ENCODE measurements at regions not wholly inside any gene's neighbourhood (a gene's known extent, or its start where the extent isn't known, plus 50 kb on each side); places are given as distances from the start of the nearest gene placed in this dataset.
A peak's percentile ranks its signal among the peaks of the same experiment; 100 is the strongest.
"Not testable (repeated sequence)": the region's sequence is repeated elsewhere in the genome, so short reads cannot be mapped to it uniquely, and the experiment has no call there.

GRCh38 chr4:3875466-3875865 is 109.3 kb downstream of the ADRA2C start:
- DNase-seq (ENCODE audit: low read depth in 6 of 9, low spot score in 9 of 9): no peak
- 84% methylated on average over 4 of the region's 4 CpGs for WGBS
- H3K27me3 ChIP-seq (ENCODE audit: control insufficient read depth in 2 of 2, insufficient read depth in 1 of 2, low read length in 1 of 2): peaks cover 22 to 66% of the 10 kb centered on the region in 2 donors

GRCh38 chr4:3876057-3876845 is 110.1 kb downstream of the ADRA2C start:
- Histone ChIP-seq H3K27me3 (ENCODE audit: control insufficient read depth in 2 of 2, insufficient read depth in 1 of 2, low read length in 1 of 2) (peaks cover 23 to 61% of the 10 kb centered on the region in 2 donors), H3K4me1 (ENCODE audit: control insufficient read depth in 2 of 2, insufficient read depth in 2 of 2, low read length in 2 of 2) (peaks cover 0 to 13% of the 10 kb centered on the region in 2 donors)
- not testable (repeated sequence) for H3K9me3 ChIP-seq (ENCODE audit: control insufficient read depth in 2 of 2, insufficient read depth in 1 of 2, low read length in 1 of 2); H3K27ac ChIP-seq (ENCODE audit: low read depth in 1 of 2, low read length in 1 of 2); H3K36me3 ChIP-seq (ENCODE audit: control insufficient read depth in 2 of 2, insufficient read depth in 2 of 2, low read length in 1 of 2); DNase-seq (ENCODE audit: low read depth in 6 of 9, low spot score in 9 of 9); H3K4me3 ChIP-seq (ENCODE audit: low read length in 2 of 2)
- 83% methylated on average over 18 of the region's 24 CpGs for WGBS

More at GRCh38 chr4:3875466-3875865, 109.3 kb downstream of the ADRA2C start:
- Histone ChIP-seq H3K9me3 (ENCODE audit: control insufficient read depth in 2 of 2, insufficient read depth in 1 of 2, low read length in 1 of 2) (peaks cover 0 to 2% of the 10 kb centered on the region in 2 donors), H3K27ac (ENCODE audit: low read depth in 1 of 2, low read length in 1 of 2) (no peak overlapping the region), H3K4me1 (ENCODE audit: control insufficient read depth in 2 of 2, insufficient read depth in 2 of 2, low read length in 2 of 2) (peaks cover 0 to 17% of the 10 kb centered on the region in 2 donors), H3K4me3 (ENCODE audit: low read length in 2 of 2) (no peak overlapping the region), H3K36me3 (ENCODE audit: control insufficient read depth in 2 of 2, insufficient read depth in 2 of 2, low read length in 1 of 2) (no peaks in the 10 kb centered on the region)

- H3K4me1 ChIP-seq (ENCODE audit: control insufficient read depth in 2 of 2, insufficient read depth in 2 of 2, low read length in 2 of 2): peaks cover 0 to 10% of the 10 kb centered on the region in 2 donors
- DNase-seq (ENCODE audit: low read depth in 6 of 9, low spot score in 9 of 9): no peak
- peaks cover 19 to 52% of the 10 kb centered on the region in 2 donors for H3K27me3 ChIP-seq (ENCODE audit: control insufficient read depth in 2 of 2, insufficient read depth in 1 of 2, low read length in 1 of 2)
- H3K4me3 ChIP-seq (ENCODE audit: low read length in 2 of 2): no peak overlapping the region
- peaks cover 0 to 2% of the 10 kb centered on the region in 2 donors for H3K9me3 ChIP-seq (ENCODE audit: control insufficient read depth in 2 of 2, insufficient read depth in 1 of 2, low read length in 1 of 2)
- no peak overlapping the region for H3K27ac ChIP-seq (ENCODE audit: low read depth in 1 of 2, low read length in 1 of 2)
- no peaks in the 10 kb centered on the region for H3K36me3 ChIP-seq (ENCODE audit: control insufficient read depth in 2 of 2, insufficient read depth in 2 of 2, low read length in 1 of 2)
Observed at GRCh38 chr4:3877236-3877635, 111.1 kb downstream of the ADRA2C start.

- Histone ChIP-seq H3K4me3 (ENCODE audit: low read length in 2 of 2) (no peak overlapping the region), H3K27ac (ENCODE audit: low read depth in 1 of 2, low read length in 1 of 2) (no peak overlapping the region), H3K36me3 (ENCODE audit: control insufficient read depth in 2 of 2, insufficient read depth in 2 of 2, low read length in 1 of 2) (no peaks in the 10 kb centered on the region), H3K27me3 (ENCODE audit: control insufficient read depth in 2 of 2, insufficient read depth in 1 of 2, low read length in 1 of 2) (peaks cover 13 to 46% of the 10 kb centered on the region in 2 donors), H3K9me3 (ENCODE audit: control insufficient read depth in 2 of 2, insufficient read depth in 1 of 2, low read length in 1 of 2) (peaks cover 0 to 2% of the 10 kb centered on the region in 2 donors), H3K4me1 (ENCODE audit: control insufficient read depth in 2 of 2, insufficient read depth in 2 of 2, low read length in 2 of 2) (peaks cover 0 to 10% of the 10 kb centered on the region in 2 donors)
- DNase-seq (ENCODE audit: low read depth in 6 of 9, low spot score in 9 of 9): no peak
- 97% methylated on average over 1 of the region's 1 CpG for WGBS
Observed at GRCh38 chr4:3877868-3878267, 111.7 kb downstream of the ADRA2C start.

- no peak for DNase-seq (ENCODE audit: low read depth in 6 of 9, low spot score in 9 of 9)
- H3K27ac ChIP-seq (ENCODE audit: low read depth in 1 of 2, low read length in 1 of 2): no peak overlapping the region
- 93% methylated on average over 2 of the region's 2 CpGs for WGBS
- H3K4me3 ChIP-seq (ENCODE audit: low read length in 2 of 2): no peak overlapping the region
- peaks cover 0 to 2% of the 10 kb centered on the region in 2 donors for H3K9me3 ChIP-seq (ENCODE audit: control insufficient read depth in 2 of 2, insufficient read depth in 1 of 2, low read length in 1 of 2)
- peaks cover 0 to 10% of the 10 kb centered on the region in 2 donors for H3K4me1 ChIP-seq (ENCODE audit: control insufficient read depth in 2 of 2, insufficient read depth in 2 of 2, low read length in 2 of 2)
- H3K36me3 ChIP-seq (ENCODE audit: control insufficient read depth in 2 of 2, insufficient read depth in 2 of 2, low read length in 1 of 2): no peaks in the 10 kb centered on the region
- peaks cover 13 to 38% of the 10 kb centered on the region in 2 donors for H3K27me3 ChIP-seq (ENCODE audit: control insufficient read depth in 2 of 2, insufficient read depth in 1 of 2, low read length in 1 of 2)
Observed at GRCh38 chr4:3878678-3879077, 112.5 kb downstream of the ADRA2C start.

GRCh38 chr4:3879681-3880614 is 113.8 kb downstream of the ADRA2C start:
- H3K4me1 ChIP-seq (ENCODE audit: control insufficient read depth in 2 of 2, insufficient read depth in 2 of 2, low read length in 2 of 2): peaks cover 0 to 10% of the 10 kb centered on the region in 2 donors
- no peak overlapping the region for H3K27ac ChIP-seq (ENCODE audit: low read depth in 1 of 2, low read length in 1 of 2)
- H3K27me3 ChIP-seq (ENCODE audit: control insufficient read depth in 2 of 2, insufficient read depth in 1 of 2, low read length in 1 of 2): peaks cover 13 to 30% of the 10 kb centered on the region in 2 donors
- no peak overlapping the region for H3K4me3 ChIP-seq (ENCODE audit: low read length in 2 of 2)
- DNase-seq (ENCODE audit: low read depth in 6 of 9, low spot score in 9 of 9): no peak
- H3K36me3 ChIP-seq (ENCODE audit: control insufficient read depth in 2 of 2, insufficient read depth in 2 of 2, low read length in 1 of 2): no peaks in the 10 kb centered on the region
- 3% methylated on average over 46 of the region's 46 CpGs for WGBS
- peaks cover 0 to 2% of the 10 kb centered on the region in 2 donors for H3K9me3 ChIP-seq (ENCODE audit: control insufficient read depth in 2 of 2, insufficient read depth in 1 of 2, low read length in 1 of 2)

GRCh38 chr4:3880615-3881120 is 114.5 kb downstream of the ADRA2C start:
- Histone ChIP-seq H3K9me3 (ENCODE audit: control insufficient read depth in 2 of 2, insufficient read depth in 1 of 2, low read length in 1 of 2) (peaks cover 0 to 2% of the 10 kb centered on the region in 2 donors), H3K27ac (ENCODE audit: low read depth in 1 of 2, low read length in 1 of 2) (no peak overlapping the region), H3K4me1 (ENCODE audit: control insufficient read depth in 2 of 2, insufficient read depth in 2 of 2, low read length in 2 of 2) (peaks cover 0 to 10% of the 10 kb centered on the region in 2 donors), H3K36me3 (ENCODE audit: control insufficient read depth in 2 of 2, insufficient read depth in 2 of 2, low read length in 1 of 2) (no peaks in the 10 kb centered on the region), H3K4me3 (ENCODE audit: low read length in 2 of 2) (no peak overlapping the region), H3K27me3 (ENCODE audit: control insufficient read depth in 2 of 2, insufficient read depth in 1 of 2, low read length in 1 of 2) (peaks cover 13 to 27% of the 10 kb centered on the region in 2 donors)
- WGBS: 9% methylated on average over 18 of the region's 18 CpGs
- peak in 7 of 9 donors; percentile 9 to 62 (median 25) for DNase-seq (ENCODE audit: low read depth in 6 of 9, low spot score in 9 of 9)

- not testable (repeated sequence) for H3K4me3 ChIP-seq (ENCODE audit: low read length in 2 of 2); H3K9me3 ChIP-seq (ENCODE audit: control insufficient read depth in 2 of 2, insufficient read depth in 1 of 2, low read length in 1 of 2); DNase-seq (ENCODE audit: low read depth in 6 of 9, low spot score in 9 of 9); H3K36me3 ChIP-seq (ENCODE audit: control insufficient read depth in 2 of 2, insufficient read depth in 2 of 2, low read length in 1 of 2); H3K27ac ChIP-seq (ENCODE audit: low read depth in 1 of 2, low read length in 1 of 2); H3K4me1 ChIP-seq (ENCODE audit: control insufficient read depth in 2 of 2, insufficient read depth in 2 of 2, low read length in 2 of 2)
- peaks cover 13 to 25% of the 10 kb centered on the region in 2 donors for H3K27me3 ChIP-seq (ENCODE audit: control insufficient read depth in 2 of 2, insufficient read depth in 1 of 2, low read length in 1 of 2)
- 88% methylated on average over 12 of the region's 12 CpGs for WGBS
Observed at GRCh38 chr4:3882316-3882885, 116.2 kb downstream of the ADRA2C start.
